ENCODE measurements at regions not wholly inside any gene's neighbourhood (a gene's known extent, or its start where the extent isn't known, plus 50 kb on each side); places are given as distances from the start of the nearest gene placed in this dataset.

DNA sequence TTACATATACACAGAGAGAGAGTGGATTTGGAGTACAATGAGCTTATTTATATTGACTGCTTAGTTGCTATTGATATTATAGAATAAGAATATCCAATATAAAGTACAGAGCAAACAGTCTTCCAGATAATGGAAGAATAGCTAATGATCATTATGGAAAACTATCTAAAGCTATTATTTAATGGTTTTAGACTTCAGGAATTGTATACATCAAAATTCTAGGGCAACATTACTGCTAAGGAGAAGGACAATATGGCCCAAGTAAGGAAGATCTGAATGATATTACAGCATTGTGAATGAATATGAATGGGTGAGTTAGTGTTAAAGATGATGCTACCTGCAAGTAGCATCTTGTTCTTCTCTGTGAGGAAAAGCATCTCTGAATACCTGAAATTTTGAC is 604.2 kb upstream of the PCDH20 start:
- POLR2A ChIA-PET = no interaction called here
- Histone ChIP-seq H3K27me3 (ENCODE audit: control insufficient read depth, insufficient read depth, low read length) (no peaks in the 10 kb centered on the region), H3K9me3 (ENCODE audit: control insufficient read depth, insufficient read depth, low read length) (no peaks in the 10 kb centered on the region), H3K27ac (ENCODE audit: low read depth, low read length) (no peak overlapping the region), H3K4me3 (ENCODE audit: low read depth, low read length) (no peak overlapping the region)
- DNase-seq (ENCODE audit: low read depth, low spot score) = no peak
- TF ChIP-seq, protein P1, sequence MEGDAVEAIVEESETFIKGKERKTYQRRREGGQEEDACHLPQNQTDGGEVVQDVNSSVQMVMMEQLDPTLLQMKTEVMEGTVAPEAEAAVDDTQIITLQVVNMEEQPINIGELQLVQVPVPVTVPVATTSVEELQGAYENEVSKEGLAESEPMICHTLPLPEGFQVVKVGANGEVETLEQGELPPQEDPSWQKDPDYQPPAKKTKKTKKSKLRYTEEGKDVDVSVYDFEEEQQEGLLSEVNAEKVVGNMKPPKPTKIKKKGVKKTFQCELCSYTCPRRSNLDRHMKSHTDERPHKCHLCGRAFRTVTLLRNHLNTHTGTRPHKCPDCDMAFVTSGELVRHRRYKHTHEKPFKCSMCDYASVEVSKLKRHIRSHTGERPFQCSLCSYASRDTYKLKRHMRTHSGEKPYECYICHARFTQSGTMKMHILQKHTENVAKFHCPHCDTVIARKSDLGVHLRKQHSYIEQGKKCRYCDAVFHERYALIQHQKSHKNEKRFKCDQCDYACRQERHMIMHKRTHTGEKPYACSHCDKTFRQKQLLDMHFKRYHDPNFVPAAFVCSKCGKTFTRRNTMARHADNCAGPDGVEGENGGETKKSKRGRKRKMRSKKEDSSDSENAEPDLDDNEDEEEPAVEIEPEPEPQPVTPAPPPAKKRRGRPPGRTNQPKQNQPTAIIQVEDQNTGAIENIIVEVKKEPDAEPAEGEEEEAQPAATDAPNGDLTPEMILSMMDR (IDR thresholded peaks at IDR 0.05; ENCODE audit: low read depth, low read length) = no peak
- CTCF ChIA-PET = no interaction called here

DNA sequence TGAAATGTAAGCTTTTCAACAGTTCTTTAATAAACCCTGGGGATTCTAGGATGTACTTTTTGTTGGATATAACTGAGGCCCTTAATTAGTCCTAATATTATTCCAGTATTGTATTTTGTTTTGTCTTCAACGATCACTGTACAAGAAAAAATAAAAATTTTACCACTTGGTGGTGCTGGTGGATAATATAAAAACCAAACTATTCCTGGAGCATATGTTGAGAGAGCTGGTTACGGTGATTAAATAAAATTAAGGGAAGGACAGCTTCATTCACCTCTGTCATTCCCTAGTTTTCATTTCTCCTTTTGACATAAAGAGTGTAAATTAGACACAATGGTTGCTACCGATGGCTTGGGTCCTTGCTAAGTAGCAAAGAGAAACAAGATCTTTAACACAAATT is 598.6 kb upstream of the PCDH20 start:
- no peak for DNase-seq (ENCODE audit: low read depth, low spot score)
- TF ChIP-seq, protein P1 (IDR thresholded peaks at IDR 0.05; ENCODE audit: low read depth, low read length) = no peak
- CTCF ChIA-PET = interaction anchor here (0.6 to 2.5 kb wide), 3 partner anchors 18 to 344 kb away, joined by 3 to 16 read pairs (median 3); no protein-coding TSS in a partner anchor

DNA sequence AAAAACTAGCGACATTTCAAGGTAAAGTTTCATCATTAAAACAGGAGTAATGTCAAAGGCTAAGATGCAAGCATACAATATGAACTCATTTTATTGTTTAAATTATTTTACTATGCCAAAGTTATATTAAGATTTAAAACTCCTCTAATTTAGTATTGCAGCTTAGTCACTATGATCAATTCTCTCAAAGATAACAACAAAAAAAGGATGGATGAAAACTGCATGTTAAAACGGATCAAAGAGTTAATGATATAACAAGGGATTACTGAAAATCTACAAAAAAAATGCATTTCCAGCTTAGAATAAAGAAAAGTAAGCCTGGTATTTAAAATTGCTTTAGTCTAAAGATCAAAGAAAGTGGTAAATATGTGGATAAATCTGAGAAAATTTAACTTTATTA is 587.8 kb upstream of the PCDH20 start:
- CTCF ChIA-PET = interaction anchor here (0.6 kb wide), 1 partner anchor 844 kb away, joined by 4 read pairs; no protein-coding TSS in a partner anchor

More for the DNA sequence above, 598.6 kb upstream of the PCDH20 start:
- Histone ChIP-seq H3K27me3 (ENCODE audit: control insufficient read depth, insufficient read depth, low read length) (no peaks in the 10 kb centered on the region), H3K4me3 (ENCODE audit: low read depth, low read length) (no peak overlapping the region; the same call in 1 of the 2 replicates), H3K9me3 (ENCODE audit: control insufficient read depth, insufficient read depth, low read length) (no peaks in the 10 kb centered on the region), H3K27ac (ENCODE audit: low read depth, low read length) (no peak overlapping the region)
- POLR2A ChIA-PET = no interaction called here

DNA sequence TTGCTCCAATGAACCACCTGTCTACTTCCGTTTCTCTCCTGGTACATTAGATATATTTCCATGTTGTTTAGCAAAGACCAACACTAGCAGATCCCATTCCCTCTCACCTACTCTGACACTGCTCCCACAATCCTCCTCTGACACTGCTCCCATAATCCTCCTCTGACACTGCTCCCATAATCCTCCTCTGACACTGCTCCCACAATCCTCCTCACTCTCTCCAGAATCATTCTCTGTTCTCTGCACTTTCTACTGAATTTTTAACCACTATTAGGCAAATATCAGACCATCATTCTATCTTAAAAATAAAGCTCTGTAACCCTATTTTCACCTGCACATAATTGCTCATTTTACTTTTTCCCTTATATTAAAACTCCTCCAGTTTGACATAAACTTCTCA is 578.5 kb upstream of the PCDH20 start:
- no peaks in the 10 kb centered on the region for H3K27me3 ChIP-seq (ENCODE audit: control insufficient read depth, insufficient read depth, low read length)
- POLR2A ChIA-PET = no interaction called here
- CTCF ChIA-PET = no interaction called here
- no peak for DNase-seq (ENCODE audit: low read depth, low spot score)
- TF ChIP-seq, protein P1 (IDR thresholded peaks at IDR 0.05; ENCODE audit: low read depth, low read length) = no peak
- H3K4me3 ChIP-seq (ENCODE audit: low read depth, low read length) = no peak overlapping the region
- no peak overlapping the region for H3K27ac ChIP-seq (ENCODE audit: low read depth, low read length)
- H3K9me3 ChIP-seq (ENCODE audit: control insufficient read depth, insufficient read depth, low read length) = no peaks in the 10 kb centered on the region

More for the DNA sequence above, 587.8 kb upstream of the PCDH20 start:
- H3K9me3 ChIP-seq (ENCODE audit: control insufficient read depth, insufficient read depth, low read length) = no peaks in the 10 kb centered on the region
- no peak for DNase-seq (ENCODE audit: low read depth, low spot score)
- no peak overlapping the region for H3K27ac ChIP-seq (ENCODE audit: low read depth, low read length)
- TF ChIP-seq, protein P1 (IDR thresholded peaks at IDR 0.05; ENCODE audit: low read depth, low read length) = no peak
- POLR2A ChIA-PET = no interaction called here
- no peaks in the 10 kb centered on the region for H3K27me3 ChIP-seq (ENCODE audit: control insufficient read depth, insufficient read depth, low read length)
- H3K4me3 ChIP-seq (ENCODE audit: low read depth, low read length) = no peak overlapping the region

DNA sequence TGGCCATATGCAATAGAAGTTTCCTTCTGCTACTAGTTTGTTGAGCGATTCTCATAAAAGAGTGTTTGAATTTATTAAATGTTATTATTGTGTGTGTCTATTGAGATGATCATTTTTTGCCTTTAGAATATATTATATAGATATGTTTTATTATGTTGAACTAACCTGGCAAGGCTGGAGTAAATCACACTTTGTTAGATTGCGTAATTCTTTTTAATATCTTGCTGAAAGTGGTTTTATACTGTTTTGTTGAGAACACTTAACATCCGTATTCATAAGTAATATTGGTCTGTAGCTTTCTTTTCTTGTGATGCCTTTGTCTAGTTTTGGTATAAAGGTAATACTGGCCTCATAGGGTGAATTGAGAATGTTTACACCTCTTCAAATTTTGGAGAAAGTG is 574.3 kb upstream of the PCDH20 start:
- Histone ChIP-seq H3K9me3 (ENCODE audit: control insufficient read depth, insufficient read depth, low read length) (no peaks in the 10 kb centered on the region), H3K27me3 (ENCODE audit: control insufficient read depth, insufficient read depth, low read length) (no peaks in the 10 kb centered on the region), H3K4me3 (ENCODE audit: low read depth, low read length) (no peak overlapping the region), H3K27ac (ENCODE audit: low read depth, low read length) (no peak overlapping the region)
- POLR2A ChIA-PET = no interaction called here
- no peak for DNase-seq (ENCODE audit: low read depth, low spot score)
- CTCF ChIA-PET = no interaction called here
- TF ChIP-seq, protein P1 (IDR thresholded peaks at IDR 0.05; ENCODE audit: low read depth, low read length) = no peak

All from AG04450 (cell line).